IPS DF 4.7 (cell line): ENCODE measurements at regions not wholly inside any gene's neighbourhood (a gene's known extent, or its start where the extent isn't known, plus 50 kb on each side); places are given as distances from the start of the nearest gene placed in this dataset.
"Not testable (repeated sequence)": the region's sequence is repeated elsewhere in the genome, so short reads cannot be mapped to it uniquely, and the experiment has no call there.

Experiments used
- DNase-seq: peaks from one replicate; pipeline ENCODE4 v3.0.0-alpha.2; 2013; ENCODE audit warnings: low spot score; ENCODE audit errors: extremely low read depth

- DNase-seq = not testable (repeated sequence)
Observed at GRCh38 chr2:89795530-89795929, 1104.1 kb downstream of the RPIA start.

- no peak for DNase-seq
Observed at GRCh38 chr2:89797320-89798038, 1106.0 kb downstream of the RPIA start.

GRCh38 chr2:89801207-89801606, 1109.7 kb downstream of the RPIA start:
- not testable (repeated sequence) for DNase-seq

- not testable (repeated sequence) for DNase-seq
Observed at GRCh38 chr2:89806363-89806762, 1114.9 kb downstream of the RPIA start.

- no peak for DNase-seq
Observed at GRCh38 chr2:89811295-89811694, 1119.8 kb downstream of the RPIA start.

- not testable (repeated sequence) for DNase-seq
Observed at GRCh38 chr2:89811910-89812309, 1120.4 kb downstream of the RPIA start.

GRCh38 chr2:89814359-89814758, 1122.9 kb downstream of the RPIA start:
- not testable (repeated sequence) for DNase-seq

- DNase-seq = no peak
Observed at GRCh38 chr2:89818873-89819272, 1127.4 kb downstream of the RPIA start.

- no peak for DNase-seq
Observed at GRCh38 chr2:89819809-89820208, 1128.3 kb downstream of the RPIA start.

- DNase-seq = no peak
Observed at GRCh38 chr2:89820248-89820647, 1128.8 kb downstream of the RPIA start.

GRCh38 chr2:89821455-89821945, 1130.0 kb downstream of the RPIA start:
- DNase-seq = no peak

- DNase-seq = not testable (repeated sequence)
Observed at GRCh38 chr2:89822342-89822741, 1130.9 kb downstream of the RPIA start.

- no peak for DNase-seq
Observed at GRCh38 chr2:89823556-89823955, 1132.1 kb downstream of the RPIA start.

GRCh38 chr2:89825034-89825433, 1133.6 kb downstream of the RPIA start:
- no peak for DNase-seq

- DNase-seq = not testable (repeated sequence)
Observed at GRCh38 chr2:89826741-89827140, 1135.3 kb downstream of the RPIA start.

GRCh38 chr2:89827829-89828228, 1136.4 kb downstream of the RPIA start:
- DNase-seq = not testable (repeated sequence)

- DNase-seq = not testable (repeated sequence)
Observed at GRCh38 chr2:89828416-89828815, 1136.9 kb downstream of the RPIA start.

GRCh38 chr2:89828961-89829631, 1137.6 kb downstream of the RPIA start:
- DNase-seq = not testable (repeated sequence)

GRCh38 chr2:89829828-89830227, 1138.4 kb downstream of the RPIA start:
- no peak for DNase-seq

GRCh38 chr2:89830341-89831218, 1139.1 kb downstream of the RPIA start:
- not testable (repeated sequence) for DNase-seq

GRCh38 chr2:89831641-89832498, 1140.4 kb downstream of the RPIA start:
- no peak for DNase-seq
